Central memory CD8-positive, alpha-beta T cell (primary cell): ENCODE measurements at regions not wholly inside any gene's neighbourhood (a gene's known extent, or its start where the extent isn't known, plus 50 kb on each side); places are given as distances from the start of the nearest gene placed in this dataset.

Experiments
- ATAC-seq: fragments of 150-1000 bp; cut with Tn5 transposase; replicated peaks from 2 replicates; pipeline ENCODE4 v1.10.0; 2022; ENCODE audit warnings: mild to moderate bottlenecking, moderate FRiP score, moderate number of reproducible peaks; ENCODE audit not compliant: poor library complexity, severe bottlenecking; ENCODE audit errors: extremely low read depth
- DNase-seq, 2 donors: peaks; one replicate each; pipeline ENCODE4 v3.0.0; 2021; ENCODE audit warnings: low spot score in 2 of 2
- H3K27ac Mint-ChIP-seq: one replicate; pipeline ENCODE4 v1.8.0; 2022; ENCODE audit warnings: low read depth, mild to moderate bottlenecking, moderate library complexity, mixed read lengths
- H3K27me3 Mint-ChIP-seq: one replicate; pipeline ENCODE4 v1.8.0; 2022; ENCODE audit warnings: mixed read lengths
- H3K36me3 Mint-ChIP-seq: one replicate; pipeline ENCODE4 v1.8.0; 2022; ENCODE audit warnings: mild to moderate bottlenecking, moderate library complexity, mixed read lengths; ENCODE audit not compliant: insufficient read depth
- H3K4me1 Mint-ChIP-seq: one replicate; pipeline ENCODE4 v1.8.0; 2022; ENCODE audit warnings: mixed read lengths
- H3K4me3 Mint-ChIP-seq: one replicate; pipeline ENCODE4 v1.8.0; 2022; ENCODE audit warnings: mild to moderate bottlenecking, moderate library complexity, mixed read lengths
- H3K9me3 Mint-ChIP-seq: one replicate; pipeline ENCODE4 v1.8.0; 2022; ENCODE audit warnings: mixed read lengths

GRCh38 chr13:44887515-44887914 lies 101.8 kb downstream of the NUFIP1 start:
- no peak for DNase-seq
- H3K36me3 Mint-ChIP-seq, result no peaks in the 10 kb centered on the region
- no peak overlapping the region for H3K27ac Mint-ChIP-seq
- ATAC-seq, result no peak
- H3K27me3 Mint-ChIP-seq, result no peaks in the 10 kb centered on the region
- no peaks in the 10 kb centered on the region for H3K9me3 Mint-ChIP-seq
- H3K4me3 Mint-ChIP-seq, result no peak overlapping the region
- H3K4me1 Mint-ChIP-seq, result no peaks in the 10 kb centered on the region

GRCh38 chr13:44884076-44884729 lies 105.1 kb downstream of the NUFIP1 start:
- H3K9me3 Mint-ChIP-seq, result no peaks in the 10 kb centered on the region
- H3K4me1 Mint-ChIP-seq, result no peaks in the 10 kb centered on the region
- H3K27ac Mint-ChIP-seq, result no peak overlapping the region
- no peaks in the 10 kb centered on the region for H3K36me3 Mint-ChIP-seq
- no peak overlapping the region for H3K4me3 Mint-ChIP-seq
- no peaks in the 10 kb centered on the region for H3K27me3 Mint-ChIP-seq
- ATAC-seq (no peak), DNase-seq (no peak)

- DNase-seq, result no peak
- peaks cover 2% of the 10 kb centered on the region for H3K36me3 Mint-ChIP-seq
- H3K4me3 Mint-ChIP-seq, result no peak overlapping the region
- H3K27ac Mint-ChIP-seq, result no peak overlapping the region
- H3K27me3 Mint-ChIP-seq, result peaks cover 17% of the 10 kb centered on the region
- no peak for ATAC-seq
- H3K4me1 Mint-ChIP-seq, result no peaks in the 10 kb centered on the region
- no peaks in the 10 kb centered on the region for H3K9me3 Mint-ChIP-seq
Measured at GRCh38 chr13:44879452-44880058, 109.7 kb downstream of the NUFIP1 start.

- no peak for DNase-seq
Measured at GRCh38 chr13:44876782-44877324, 112.4 kb downstream of the NUFIP1 start.

GRCh38 chr13:44874886-44875630 lies 114.2 kb downstream of the NUFIP1 start:
- Mint-ChIP-seq H3K4me3 (no peak overlapping the region), H3K9me3 (no peaks in the 10 kb centered on the region), H3K4me1 (no peaks in the 10 kb centered on the region), H3K27ac (no peak overlapping the region), H3K27me3 (peaks cover 46% of the 10 kb centered on the region), H3K36me3 (peaks cover 2% of the 10 kb centered on the region)
- ATAC-seq, result no peak
- no peak for DNase-seq

More at GRCh38 chr13:44876782-44877324, 112.4 kb downstream of the NUFIP1 start:
- Mint-ChIP-seq H3K27ac (no peak overlapping the region), H3K27me3 (peaks cover 35% of the 10 kb centered on the region), H3K36me3 (peaks cover 2% of the 10 kb centered on the region), H3K4me1 (no peaks in the 10 kb centered on the region), H3K9me3 (no peaks in the 10 kb centered on the region), H3K4me3 (no peak overlapping the region)
- ATAC-seq, result no peak

GRCh38 chr13:44874176-44874575 lies 115.1 kb downstream of the NUFIP1 start:
- Mint-ChIP-seq H3K9me3 (no peaks in the 10 kb centered on the region), H3K27me3 (peaks cover 46% of the 10 kb centered on the region), H3K4me3 (no peak overlapping the region), H3K27ac (no peak overlapping the region), H3K36me3 (peaks cover 2% of the 10 kb centered on the region), H3K4me1 (no peaks in the 10 kb centered on the region)
- no peak for DNase-seq
- ATAC-seq, result no peak

GRCh38 chr13:44873461-44873860 lies 115.8 kb downstream of the NUFIP1 start:
- ATAC-seq (no peak), DNase-seq (no peak)
- Mint-ChIP-seq H3K9me3 (no peaks in the 10 kb centered on the region), H3K4me1 (no peaks in the 10 kb centered on the region), H3K36me3 (peaks cover 2% of the 10 kb centered on the region), H3K27me3 (peaks cover 41% of the 10 kb centered on the region), H3K4me3 (no peak overlapping the region), H3K27ac (no peak overlapping the region)

- peaks cover 2% of the 10 kb centered on the region for H3K36me3 Mint-ChIP-seq
- peaks cover 5% of the 10 kb centered on the region for H3K4me1 Mint-ChIP-seq
- H3K27ac Mint-ChIP-seq, result no peak overlapping the region
- DNase-seq, result no peak
- H3K9me3 Mint-ChIP-seq, result no peaks in the 10 kb centered on the region
- H3K4me3 Mint-ChIP-seq, result no peak overlapping the region
- ATAC-seq, result no peak
- peaks cover 34% of the 10 kb centered on the region for H3K27me3 Mint-ChIP-seq
Measured at GRCh38 chr13:44872751-44873150, 116.5 kb downstream of the NUFIP1 start.

GRCh38 chr13:44870456-44870929 lies 118.8 kb downstream of the NUFIP1 start:
- peaks cover 5% of the 10 kb centered on the region for H3K4me1 Mint-ChIP-seq
- no peak overlapping the region for H3K4me3 Mint-ChIP-seq
- peaks cover 29% of the 10 kb centered on the region for H3K27me3 Mint-ChIP-seq
- no peak for ATAC-seq
- DNase-seq, result no peak
- peaks cover 6% of the 10 kb centered on the region for H3K9me3 Mint-ChIP-seq
- no peak overlapping the region for H3K27ac Mint-ChIP-seq
- H3K36me3 Mint-ChIP-seq, result no peaks in the 10 kb centered on the region

GRCh38 chr13:44869167-44869566 lies 120.1 kb downstream of the NUFIP1 start:
- no peak overlapping the region for H3K27ac Mint-ChIP-seq
- DNase-seq (no peak), ATAC-seq (no peak)
- peaks cover 29% of the 10 kb centered on the region for H3K27me3 Mint-ChIP-seq
- no peaks in the 10 kb centered on the region for H3K36me3 Mint-ChIP-seq
- peaks cover 5% of the 10 kb centered on the region for H3K4me1 Mint-ChIP-seq
- peaks cover 6% of the 10 kb centered on the region for H3K9me3 Mint-ChIP-seq
- no peak overlapping the region for H3K4me3 Mint-ChIP-seq

- H3K36me3 Mint-ChIP-seq, result no peaks in the 10 kb centered on the region
- H3K27me3 Mint-ChIP-seq, result peaks cover 26% of the 10 kb centered on the region
- H3K9me3 Mint-ChIP-seq, result peaks cover 6% of the 10 kb centered on the region
- H3K4me3 Mint-ChIP-seq, result no peak overlapping the region
- DNase-seq (no peak), ATAC-seq (no peak)
- peaks cover 5% of the 10 kb centered on the region for H3K4me1 Mint-ChIP-seq
- H3K27ac Mint-ChIP-seq, result no peak overlapping the region
Measured at GRCh38 chr13:44868397-44868796, 120.9 kb downstream of the NUFIP1 start.

- no peak for ATAC-seq
- no peak for DNase-seq
- Mint-ChIP-seq H3K27ac (no peak overlapping the region), H3K4me1 (peaks cover 5% of the 10 kb centered on the region), H3K36me3 (no peaks in the 10 kb centered on the region), H3K4me3 (no peak overlapping the region), H3K9me3 (peaks cover 6% of the 10 kb centered on the region), H3K27me3 (peaks cover 20% of the 10 kb centered on the region)
Measured at GRCh38 chr13:44867825-44868224, 121.4 kb downstream of the NUFIP1 start.
